MCF 10A (cell line): ENCODE measurements at regions not wholly inside any gene's neighbourhood (a gene's known extent, or its start where the extent isn't known, plus 50 kb on each side); places are given as distances from the start of the nearest gene placed in this dataset.

Experiments used
- BruUV-seq: library from RNA; stranded (reverse); fragments of 400-500 nt; replicated peaks from 2 replicates; lab custom pipeline; 2021; lab: Mats Ljungman, UMichigan
- CTCF ChIA-PET: fragments of 300-600 bp; sonication (Branson Sonifier 250); formaldehyde crosslinking; extraction: SDS; loops from one replicate; lab custom pipeline; 2021; ENCODE audit warnings: antibody characterized with exemption, inconsistent platforms; lab: Yijun Ruan, JAX
- POLR2A ChIA-PET: fragments of 300-600, 350-650 bp; sonication (Branson Sonifier 250); formaldehyde crosslinking; extraction: SDS; loops from one replicate; lab custom pipeline; 2020; ENCODE audit warnings: antibody characterized with exemption, inconsistent platforms; lab: Yijun Ruan, JAX
- DNase-seq: peaks from one replicate; pipeline ENCODE4 v3.0.0-alpha.2; 2018; ENCODE audit not compliant: unreplicated experiment
- H3K27ac Mint-ChIP-seq: one replicate; pipeline ENCODE4 v1.8.0; 2022; ENCODE audit warnings: mild to moderate bottlenecking, low read depth, mixed read lengths; ENCODE audit not compliant: unreplicated experiment
- H3K27me3 Mint-ChIP-seq: one replicate; pipeline ENCODE4 v1.8.0; 2022; ENCODE audit warnings: mixed read lengths; ENCODE audit not compliant: insufficient read depth, unreplicated experiment
- H3K36me3 Mint-ChIP-seq: one replicate; pipeline ENCODE4 v1.8.0; 2022; ENCODE audit warnings: mild to moderate bottlenecking, moderate library complexity, mixed read lengths; ENCODE audit not compliant: insufficient read depth, unreplicated experiment
- H3K4me1 Mint-ChIP-seq: one replicate; pipeline ENCODE4 v1.8.0; 2022; ENCODE audit warnings: mixed read lengths; ENCODE audit not compliant: insufficient read depth, unreplicated experiment
- H3K4me3 Mint-ChIP-seq: one replicate; pipeline ENCODE4 v1.8.0; 2022; ENCODE audit warnings: mild to moderate bottlenecking, moderate library complexity, mixed read lengths; ENCODE audit not compliant: unreplicated experiment
- H3K9me3 Mint-ChIP-seq: one replicate; pipeline ENCODE4 v1.8.0; 2022; ENCODE audit warnings: mixed read lengths; ENCODE audit not compliant: unreplicated experiment
- CTCF ChIP-seq: fragments of 200-600 bp; IDR thresholded peaks from one replicate; pipeline ENCODE4 v1.8.0; 2022; ENCODE audit warnings: antibody characterized with exemption, mild to moderate bottlenecking; ENCODE audit not compliant: unreplicated experiment
- intact Hi-C: fragments of 100-400 bp; cut with micrococcal nuclease; formaldehyde crosslinking; loops from 2 replicates; pipeline ENCODE4 v1.14.1; 2022

DNA sequence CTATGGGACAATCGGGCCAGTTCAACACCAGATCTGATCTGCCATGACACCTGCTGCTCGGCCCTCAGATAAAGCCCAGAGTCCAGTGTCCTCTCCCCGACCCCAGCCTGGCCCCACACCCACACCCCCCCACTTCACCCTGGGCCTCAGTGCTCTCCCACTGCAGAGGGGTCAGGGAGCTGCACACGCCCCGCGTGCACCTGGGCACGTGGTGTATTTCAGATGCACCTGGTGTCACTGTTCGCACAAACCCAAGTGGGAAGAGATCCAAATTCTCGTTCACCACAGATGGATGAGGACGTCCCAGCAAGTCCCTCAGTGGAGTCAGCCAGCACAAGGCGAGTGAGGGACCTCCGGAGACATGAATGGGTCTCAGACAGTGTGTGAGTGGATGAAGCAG, 161.3 kb downstream of the RTP5 start:
- Mint-ChIP-seq H3K27ac (no peak overlapping the region), H3K9me3 (no peaks in the 10 kb centered on the region), H3K36me3 (no peaks in the 10 kb centered on the region), H3K4me1 (peaks cover 9% of the 10 kb centered on the region), H3K27me3 (peaks cover 71% of the 10 kb centered on the region), H3K4me3 (no peak overlapping the region)
- ChIA-PET CTCF (interaction anchor here (1.2 kb wide), 1 partner anchor 10 kb away, joined by 3 read pairs; no protein-coding TSS in a partner anchor), POLR2A (no interaction called here)
- no peak for TF ChIP-seq CTCF
- intact Hi-C loops = no loop called here
- no peak for DNase-seq
- BruUV-seq = no TSS peak

DNA sequence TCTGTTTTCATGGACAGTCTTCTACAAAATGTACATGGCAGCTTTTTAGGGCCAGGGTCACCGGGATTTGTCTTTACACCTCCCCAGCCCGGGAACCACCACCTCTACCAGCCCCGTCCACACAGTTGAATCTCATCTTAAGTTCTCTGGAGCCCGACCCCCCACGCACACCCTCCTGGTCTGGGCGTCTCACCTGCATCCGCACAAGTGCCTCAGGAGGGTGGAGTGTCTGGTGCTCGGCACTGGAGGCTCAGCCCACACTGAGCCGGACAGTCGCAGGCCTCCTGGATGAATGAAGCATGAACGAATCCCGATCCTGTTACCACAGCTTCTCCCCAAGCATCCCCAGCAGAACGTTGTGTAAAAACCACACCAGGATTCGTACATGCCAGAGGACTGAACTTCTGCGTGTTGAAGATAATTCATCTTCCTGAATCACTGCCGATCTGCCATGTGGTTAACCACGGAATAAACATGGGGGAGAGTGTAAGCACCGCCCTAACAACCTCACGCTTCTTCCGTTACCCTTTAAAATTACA, 162.0 kb downstream of the RTP5 start:
- Mint-ChIP-seq H3K4me3 (no peak overlapping the region), H3K27ac (no peak overlapping the region), H3K27me3 (peaks cover 73% of the 10 kb centered on the region), H3K36me3 (no peaks in the 10 kb centered on the region), H3K9me3 (no peaks in the 10 kb centered on the region), H3K4me1 (peaks cover 9% of the 10 kb centered on the region)
- DNase-seq = peak; percentile 46
- intact Hi-C loops = no loop called here
- POLR2A ChIA-PET = no interaction called here
- BruUV-seq = no TSS peak
- TF ChIP-seq CTCF = no peak
- CTCF ChIA-PET = interaction anchor here (1.2 kb wide), 1 partner anchor 11 kb away, joined by 3 read pairs; no protein-coding TSS in a partner anchor

- intact Hi-C loops = no loop called here
- H3K9me3 Mint-ChIP-seq = no peaks in the 10 kb centered on the region
- ChIA-PET CTCF (no interaction called here), POLR2A (interaction anchor here (1.6 kb wide), 1 partner anchor 9 kb away, joined by 4 read pairs; no protein-coding TSS in a partner anchor)
- H3K27me3 Mint-ChIP-seq = peaks cover 73% of the 10 kb centered on the region
- no peak for TF ChIP-seq CTCF
- no peak overlapping the region for H3K27ac Mint-ChIP-seq
- no TSS peak for BruUV-seq
- H3K36me3 Mint-ChIP-seq = no peaks in the 10 kb centered on the region
- no peak for DNase-seq
- H3K4me3 Mint-ChIP-seq = no peak overlapping the region
- peaks cover 9% of the 10 kb centered on the region for H3K4me1 Mint-ChIP-seq
These were observed 163.5 kb downstream of the RTP5 start for GRCh38 chr2:242032780-242033656.

- CTCF ChIA-PET = no interaction called here
- peaks cover 73% of the 10 kb centered on the region for H3K27me3 Mint-ChIP-seq
- DNase-seq = no peak
- POLR2A ChIA-PET = interaction anchor here (1.6 kb wide), 1 partner anchor 10 kb away, joined by 4 read pairs; no protein-coding TSS in a partner anchor
- intact Hi-C loops = no loop called here
- no peaks in the 10 kb centered on the region for H3K36me3 Mint-ChIP-seq
- BruUV-seq = no TSS peak
- no peak overlapping the region for H3K4me3 Mint-ChIP-seq
- peaks cover 9% of the 10 kb centered on the region for H3K4me1 Mint-ChIP-seq
- TF ChIP-seq CTCF = no peak
- no peaks in the 10 kb centered on the region for H3K9me3 Mint-ChIP-seq
- no peak overlapping the region for H3K27ac Mint-ChIP-seq
These were observed 164.6 kb downstream of the RTP5 start for GRCh38 chr2:242034138-242034537.
